DND-41 (cell line): ENCODE measurements at regions not wholly inside any gene's neighbourhood (a gene's known extent, or its start where the extent isn't known, plus 50 kb on each side); places are given as distances from the start of the nearest gene placed in this dataset.
A peak's percentile ranks its signal among the peaks of the same experiment; 100 is the strongest.

ENCODE experiments used
- ATAC-seq: fragments of 200-7000 bp; cut with Tn5 transposase; 3 replicates; pipeline ENCODE4 v1.9.1; 2021; ENCODE audit warnings: low read depth; ENCODE audit not compliant: insufficient read depth
- DNase-seq: peaks from one replicate; pipeline ENCODE4 v3.0.0-alpha.2; 2020
- H2AFZ ChIP-seq: 2 replicates; pipeline ENCODE4 v1.6.0; 2012; ENCODE audit warnings: low read depth, low read length
- H3K27ac ChIP-seq: 2 replicates; pipeline ENCODE4 v1.5.1; 2012; ENCODE audit warnings: low read length, inconsistent platforms
- H3K27me3 ChIP-seq: fragments of 200-600 bp; sonication (generic); 2 replicates; pipeline ENCODE4 v1.6.0; 2012; ENCODE audit warnings: low read length, mild to moderate bottlenecking, inconsistent platforms; ENCODE audit not compliant: insufficient read depth, poor library complexity
- H3K36me3 ChIP-seq: 2 replicates; pipeline ENCODE4 v1.5.1; 2012; ENCODE audit warnings: low read length, inconsistent platforms; ENCODE audit not compliant: insufficient read depth
- H3K4me1 ChIP-seq: 2 replicates; pipeline ENCODE4 v1.5.1; 2012; ENCODE audit warnings: mild to moderate bottlenecking, low read length; ENCODE audit not compliant: insufficient read depth
- H3K4me2 ChIP-seq: 2 replicates; pipeline ENCODE4 v1.6.0; 2012; ENCODE audit warnings: mild to moderate bottlenecking, moderate library complexity, low read length, inconsistent platforms; ENCODE audit not compliant: insufficient read depth
- H3K4me3 ChIP-seq, 2 experiments: fragments of 200-600 bp in 1 of 2; shearing (Covaris generic) in 1 of 2; 2 replicates each; pipeline ENCODE4 v1.5.1; 2012 to 2016; ENCODE audit warnings: inconsistent platforms in 2 of 2, low read length in 2 of 2, mild to moderate bottlenecking in 2 of 2, low read depth in 1 of 2, moderate library complexity in 1 of 2
- H3K79me2 ChIP-seq: 2 replicates; pipeline ENCODE4 v1.6.0; 2012; ENCODE audit warnings: low read length, inconsistent platforms; ENCODE audit not compliant: insufficient read depth
- H3K9ac ChIP-seq: 2 replicates; pipeline ENCODE4 v1.6.0; 2012; ENCODE audit warnings: low read depth, mild to moderate bottlenecking, inconsistent platforms, low read length, moderate library complexity
- H3K9me3 ChIP-seq: 2 replicates; pipeline ENCODE4 v1.5.1; 2012; ENCODE audit warnings: low read length, moderate library complexity, mild to moderate bottlenecking, inconsistent platforms; ENCODE audit not compliant: insufficient read depth, severe bottlenecking
- H4K20me1 ChIP-seq: 2 replicates; pipeline ENCODE4 v1.6.0; 2012; ENCODE audit warnings: low read length; ENCODE audit not compliant: insufficient read depth
- CTCF ChIP-seq: IDR thresholded peaks from 2 replicates; pipeline ENCODE4 v1.5.1; 2012; ENCODE audit warnings: borderline replicate concordance, low read length, moderate library complexity, mild to moderate bottlenecking; ENCODE audit not compliant: poor library complexity, severe bottlenecking; ENCODE audit errors: extremely low read depth
- EZH2 ChIP-seq: IDR thresholded peaks from 3 replicates; pipeline ENCODE4 v1.6.1; 2012; ENCODE audit warnings: borderline replicate concordance, low read depth, mild to moderate bottlenecking, moderate library complexity, low read length, inconsistent platforms; ENCODE audit not compliant: severe bottlenecking

DNA sequence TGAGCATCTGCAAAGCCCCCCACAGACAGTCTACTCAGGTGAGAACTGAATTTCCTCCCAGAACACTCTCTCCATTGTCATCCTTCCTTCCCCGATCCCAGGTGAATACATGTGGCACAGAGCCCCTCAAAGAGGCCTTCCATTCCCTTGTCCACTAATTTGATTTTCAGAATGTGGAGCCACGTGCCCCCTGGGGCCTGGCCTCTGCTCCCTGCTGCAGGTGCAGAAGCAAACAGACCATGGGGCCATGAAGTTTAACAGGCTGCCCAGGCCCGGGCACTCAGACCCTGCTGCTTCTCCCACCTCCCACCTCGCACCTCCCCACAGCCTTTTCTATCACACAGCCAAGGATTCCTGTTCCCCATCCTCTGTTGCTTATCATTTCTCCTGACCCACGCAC, 243.8 kb upstream of the RAB4A start:
- Histone ChIP-seq H3K4me2 (peak overlapping the region; percentile 76), H3K9me3 (no peaks in the 10 kb centered on the region), H3K27ac (peak overlapping the region; percentile 96), H4K20me1 (no peaks in the 10 kb centered on the region), H3K27me3 (no peaks in the 10 kb centered on the region), H3K9ac (peak overlapping the region; percentile 52), H3K36me3 (no peaks in the 10 kb centered on the region), H3K79me2 (no peaks in the 10 kb centered on the region), H3K4me3 (peak overlapping the region in 1 of 2 experiments; percentile 56; a peak in 2 of 4 replicates), H3K4me1 (peaks cover 18% of the 10 kb centered on the region), H2AFZ (peak overlapping the region; percentile 98)
- peak; percentile 29 for ATAC-seq
- DNase-seq, result no peak
- TF ChIP-seq CTCF (no peak), EZH2 (no peak)

GRCh38 chr1:229027622-229028182, 243.2 kb upstream of the RAB4A start:
- Histone ChIP-seq H3K4me1 (peaks cover 18% of the 10 kb centered on the region), H3K79me2 (no peaks in the 10 kb centered on the region), H3K9ac (peak overlapping the region; percentile 52), H3K9me3 (no peaks in the 10 kb centered on the region), H4K20me1 (no peaks in the 10 kb centered on the region), H3K4me2 (peak overlapping the region; percentile 76), H3K27me3 (no peaks in the 10 kb centered on the region), H3K27ac (peak overlapping the region; percentile 96), H2AFZ (peak overlapping the region; percentile 98), H3K4me3 (peak overlapping the region in 1 of 2 experiments; percentile 56; a peak in 3 of 4 replicates), H3K36me3 (no peaks in the 10 kb centered on the region)
- DNase-seq, result peak; percentile 56
- TF ChIP-seq EZH2, result no peak
- TF ChIP-seq CTCF, result no peak
- ATAC-seq, result peak; percentile 82

GRCh38 chr1:229028544-229028943, 242.4 kb upstream of the RAB4A start:
- Histone ChIP-seq H3K4me3 (no peak overlapping the region), H3K9ac (no peak overlapping the region), H3K4me2 (no peak overlapping the region), H3K36me3 (no peaks in the 10 kb centered on the region), H3K27me3 (peaks cover 7% of the 10 kb centered on the region), H3K4me1 (peaks cover 18% of the 10 kb centered on the region), H3K9me3 (no peaks in the 10 kb centered on the region), H4K20me1 (no peaks in the 10 kb centered on the region), H3K79me2 (no peaks in the 10 kb centered on the region), H2AFZ (no peak overlapping the region), H3K27ac (no peak overlapping the region)
- TF ChIP-seq EZH2, result no peak
- no peak for TF ChIP-seq CTCF
- ATAC-seq, result no peak
- DNase-seq, result no peak
